ENCODE measurements at regions not wholly inside any gene's neighbourhood (a gene's known extent, or its start where the extent isn't known, plus 50 kb on each side); places are given as distances from the start of the nearest gene placed in this dataset.

DNA sequence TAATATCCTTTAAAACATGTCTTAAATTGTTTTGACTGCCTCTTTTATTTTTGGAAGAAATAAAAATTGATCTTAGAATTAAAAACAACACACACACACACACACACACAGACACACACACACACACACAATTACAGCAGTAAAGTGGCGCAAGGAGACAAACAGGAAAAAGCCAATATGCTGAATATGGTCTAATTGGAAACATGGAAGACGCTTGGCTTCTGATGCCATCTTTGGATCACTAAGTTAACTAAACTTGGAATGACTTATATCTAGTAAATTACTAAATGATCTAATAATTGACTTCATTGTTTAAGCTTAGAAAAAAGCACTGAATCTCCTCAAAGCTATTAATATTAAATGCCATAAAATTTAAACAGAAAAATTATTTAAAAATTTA is 1093.4 kb downstream of the ADGRL3 start:
- H3K36me3 ChIP-seq (ENCODE audit: control insufficient read depth, insufficient read depth, low read length), result no peaks in the 10 kb centered on the region
- no peaks in the 10 kb centered on the region for H3K9me3 ChIP-seq (ENCODE audit: control insufficient read depth, low read length)
- Mint-ChIP-seq H3K9me3 (no peaks in the 10 kb centered on the region), H3K36me3 (ENCODE audit: low read depth) (no peaks in the 10 kb centered on the region), H3K27ac (no peak overlapping the region), H3K4me3 (no peak overlapping the region), H3K4me1 (no peaks in the 10 kb centered on the region), H3K27me3 (ENCODE audit: insufficient read depth) (no peaks in the 10 kb centered on the region)
- TF ChIP-seq, protein P1, sequence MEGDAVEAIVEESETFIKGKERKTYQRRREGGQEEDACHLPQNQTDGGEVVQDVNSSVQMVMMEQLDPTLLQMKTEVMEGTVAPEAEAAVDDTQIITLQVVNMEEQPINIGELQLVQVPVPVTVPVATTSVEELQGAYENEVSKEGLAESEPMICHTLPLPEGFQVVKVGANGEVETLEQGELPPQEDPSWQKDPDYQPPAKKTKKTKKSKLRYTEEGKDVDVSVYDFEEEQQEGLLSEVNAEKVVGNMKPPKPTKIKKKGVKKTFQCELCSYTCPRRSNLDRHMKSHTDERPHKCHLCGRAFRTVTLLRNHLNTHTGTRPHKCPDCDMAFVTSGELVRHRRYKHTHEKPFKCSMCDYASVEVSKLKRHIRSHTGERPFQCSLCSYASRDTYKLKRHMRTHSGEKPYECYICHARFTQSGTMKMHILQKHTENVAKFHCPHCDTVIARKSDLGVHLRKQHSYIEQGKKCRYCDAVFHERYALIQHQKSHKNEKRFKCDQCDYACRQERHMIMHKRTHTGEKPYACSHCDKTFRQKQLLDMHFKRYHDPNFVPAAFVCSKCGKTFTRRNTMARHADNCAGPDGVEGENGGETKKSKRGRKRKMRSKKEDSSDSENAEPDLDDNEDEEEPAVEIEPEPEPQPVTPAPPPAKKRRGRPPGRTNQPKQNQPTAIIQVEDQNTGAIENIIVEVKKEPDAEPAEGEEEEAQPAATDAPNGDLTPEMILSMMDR (conservative IDR thresholded peaks at IDR 0.05), result no peak
- H3K27me3 ChIP-seq (ENCODE audit: control insufficient read depth, insufficient read depth, low read length, poor library complexity, severe bottlenecking), result no peaks in the 10 kb centered on the region
- H3K4me1 ChIP-seq (ENCODE audit: control insufficient read depth, insufficient read depth, low read length), result no peaks in the 10 kb centered on the region
- WGBS, 2 experiments (ENCODE audit: insufficient coverage in 1 of 2, insufficient read length in 1 of 2), result 93% methylated on average over 2 of the region's 2 CpGs; no CpG with 5 or more reads in 1 of the 2 experiments
- H3K9ac ChIP-seq (ENCODE audit: extremely low read depth, low read length, poor library complexity, severe bottlenecking), result no peak overlapping the region
- H3K4me3 ChIP-seq (ENCODE audit: low read length), result no peak overlapping the region
- DNase-seq, result no peak
- no peak overlapping the region for H3K27ac ChIP-seq (ENCODE audit: low read depth, low read length)

- H3K27ac Mint-ChIP-seq, result no peak overlapping the region
- Histone ChIP-seq H3K4me3 (ENCODE audit: low read length) (no peak overlapping the region), H3K36me3 (ENCODE audit: control insufficient read depth, insufficient read depth, low read length) (no peaks in the 10 kb centered on the region), H3K27ac (ENCODE audit: low read depth, low read length) (no peak overlapping the region), H3K27me3 (ENCODE audit: control insufficient read depth, insufficient read depth, low read length, poor library complexity, severe bottlenecking) (no peaks in the 10 kb centered on the region), H3K9ac (ENCODE audit: extremely low read depth, low read length, poor library complexity, severe bottlenecking) (no peak overlapping the region), H3K9me3 (ENCODE audit: control insufficient read depth, low read length) (no peaks in the 10 kb centered on the region), H3K4me1 (ENCODE audit: control insufficient read depth, insufficient read depth, low read length) (no peaks in the 10 kb centered on the region)
- H3K27me3 Mint-ChIP-seq (ENCODE audit: insufficient read depth), result no peaks in the 10 kb centered on the region
- no peak overlapping the region for H3K4me3 Mint-ChIP-seq
- no peaks in the 10 kb centered on the region for H3K4me1 Mint-ChIP-seq
- no peaks in the 10 kb centered on the region for H3K36me3 Mint-ChIP-seq (ENCODE audit: low read depth)
- no peaks in the 10 kb centered on the region for H3K9me3 Mint-ChIP-seq
- DNase-seq, result no peak
- 94% methylated on average over 8 to 14 of the region's 14 CpGs for WGBS, 2 experiments (ENCODE audit: insufficient coverage in 1 of 2, insufficient read length in 1 of 2)
- TF ChIP-seq, protein P1 (conservative IDR thresholded peaks at IDR 0.05), result no peak
Measured at GRCh38 chr4:62292911-62293310, 1092.8 kb downstream of the ADGRL3 start.

- 90 to 100% methylated on average over 2 to 3 of the region's 3 CpGs for WGBS, 2 experiments (ENCODE audit: insufficient coverage in 1 of 2, insufficient read length in 1 of 2)
- DNase-seq, result no peak
- no peaks in the 10 kb centered on the region for H3K27me3 Mint-ChIP-seq (ENCODE audit: insufficient read depth)
- H3K9me3 ChIP-seq (ENCODE audit: control insufficient read depth, low read length), result no peaks in the 10 kb centered on the region
- H3K27me3 ChIP-seq (ENCODE audit: control insufficient read depth, insufficient read depth, low read length, poor library complexity, severe bottlenecking), result no peaks in the 10 kb centered on the region
- H3K9ac ChIP-seq (ENCODE audit: extremely low read depth, low read length, poor library complexity, severe bottlenecking), result no peak overlapping the region
- TF ChIP-seq, protein P1 (conservative IDR thresholded peaks at IDR 0.05), result no peak
- no peaks in the 10 kb centered on the region for H3K4me1 Mint-ChIP-seq
- no peaks in the 10 kb centered on the region for H3K9me3 Mint-ChIP-seq
- no peaks in the 10 kb centered on the region for H3K4me1 ChIP-seq (ENCODE audit: control insufficient read depth, insufficient read depth, low read length)
- H3K4me3 Mint-ChIP-seq, result no peak overlapping the region
- H3K36me3 Mint-ChIP-seq (ENCODE audit: low read depth), result no peaks in the 10 kb centered on the region
- no peak overlapping the region for H3K4me3 ChIP-seq (ENCODE audit: low read length)
- no peak overlapping the region for H3K27ac ChIP-seq (ENCODE audit: low read depth, low read length)
- no peak overlapping the region for H3K27ac Mint-ChIP-seq
- H3K36me3 ChIP-seq (ENCODE audit: control insufficient read depth, insufficient read depth, low read length), result no peaks in the 10 kb centered on the region
Measured at GRCh38 chr4:62288808-62289541, 1088.8 kb downstream of the ADGRL3 start.
